ENCODE measurements at regions not wholly inside any gene's neighbourhood (a gene's known extent, or its start where the extent isn't known, plus 50 kb on each side); places are given as distances from the start of the nearest gene placed in this dataset.

- BruUV-seq (replicated peaks): no TSS peak
- no peak for TF ChIP-seq CTCF (conservative IDR thresholded peaks at IDR 0.05)
- TF ChIP-seq EZH2 (IDR thresholded peaks at IDR 0.05; ENCODE audit: low read depth): no peak
- H3K9me3 ChIP-seq (ENCODE audit: insufficient read depth, low read depth): no peaks in the 10 kb centered on the region
- no peaks in the 10 kb centered on the region for H4K20me1 ChIP-seq (ENCODE audit: insufficient read depth)
- H3F3A ChIP-seq (ENCODE audit: insufficient read depth, low read depth): no peaks in the 10 kb centered on the region
- H3K27ac ChIP-seq: no peak overlapping the region
- no peak overlapping the region for H3K4me3 ChIP-seq
- H2AFZ ChIP-seq: no peak overlapping the region
- H3K9me2 ChIP-seq (ENCODE audit: insufficient read depth): no peaks in the 10 kb centered on the region; the same call in 1 of the 2 replicates
- H3K4me2 ChIP-seq: no peak overlapping the region
- no peak for DNase-seq
- H3K79me2 ChIP-seq (ENCODE audit: low read depth): no peaks in the 10 kb centered on the region
- ChIA-PET POLR2A (ENCODE audit: unreplicated experiment) (no interaction called here), CTCF (no interaction called here)
- intact Hi-C loops (cut with micrococcal nuclease; ENCODE audit: unreplicated experiment): no loop called here
- no peaks in the 10 kb centered on the region for H3K4me1 ChIP-seq (replicated peaks; ENCODE audit: insufficient read depth)
- no peaks in the 10 kb centered on the region for H3K36me3 ChIP-seq (ENCODE audit: low read depth)
- no peaks in the 10 kb centered on the region for H3K27me3 ChIP-seq (ENCODE audit: insufficient read depth, low read depth)
Measured at GRCh38 chr5:117793963-117794362, 1194.4 kb downstream of the DTWD2 start.

DNA sequence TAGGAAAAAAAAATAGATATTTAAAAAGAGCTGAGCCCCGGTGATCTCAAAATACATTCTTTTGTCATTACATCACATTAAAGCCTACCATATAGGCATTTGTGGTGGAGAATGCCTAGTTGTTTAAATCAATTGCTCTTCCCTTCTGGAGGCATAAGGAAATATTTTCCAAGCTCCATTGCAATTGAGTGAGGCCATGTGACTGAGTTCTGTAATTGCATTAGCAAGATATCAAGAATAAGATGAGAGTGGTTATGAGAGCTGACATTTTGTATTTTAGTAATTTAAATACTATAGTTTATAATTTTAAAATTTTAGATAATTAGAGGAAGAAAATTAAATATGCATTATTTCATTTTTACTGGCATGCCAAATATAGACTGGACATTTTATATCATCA lies 1195.9 kb downstream of the DTWD2 start:
- no TSS peak for BruUV-seq (replicated peaks)
- POLR2A ChIA-PET (ENCODE audit: unreplicated experiment): interaction anchor here (0.6 kb wide), 1 partner anchor 93 kb away, joined by 18 read pairs; no protein-coding TSS in a partner anchor
- Histone ChIP-seq H3K36me3 (ENCODE audit: low read depth) (no peaks in the 10 kb centered on the region), H4K20me1 (ENCODE audit: insufficient read depth) (no peaks in the 10 kb centered on the region), H3K79me2 (ENCODE audit: low read depth) (no peaks in the 10 kb centered on the region), H3K27me3 (ENCODE audit: insufficient read depth, low read depth) (no peaks in the 10 kb centered on the region), H3K4me2 (no peak overlapping the region), H2AFZ (no peak overlapping the region), H3K9me3 (ENCODE audit: insufficient read depth, low read depth) (no peaks in the 10 kb centered on the region), H3F3A (ENCODE audit: insufficient read depth, low read depth) (no peaks in the 10 kb centered on the region), H3K9me2 (ENCODE audit: insufficient read depth) (no peaks in the 10 kb centered on the region; the same call in 1 of the 2 replicates), H3K27ac (no peak overlapping the region), H3K4me3 (no peak overlapping the region), H3K4me1 (replicated peaks; ENCODE audit: insufficient read depth) (no peaks in the 10 kb centered on the region)
- CTCF ChIA-PET: no interaction called here
- intact Hi-C loops (cut with micrococcal nuclease; ENCODE audit: unreplicated experiment): no loop called here
- no peak for TF ChIP-seq EZH2 (IDR thresholded peaks at IDR 0.05; ENCODE audit: low read depth)
- TF ChIP-seq CTCF (conservative IDR thresholded peaks at IDR 0.05): no peak
- no peak for DNase-seq

GRCh38 chr5:117788596-117788995 lies 1199.8 kb downstream of the DTWD2 start:
- DNase-seq: no peak

More at GRCh38 chr5:117788596-117788995, 1199.8 kb downstream of the DTWD2 start:
- Histone ChIP-seq H2AFZ (no peak overlapping the region), H4K20me1 (ENCODE audit: insufficient read depth) (no peaks in the 10 kb centered on the region), H3F3A (ENCODE audit: insufficient read depth, low read depth) (no peaks in the 10 kb centered on the region), H3K36me3 (ENCODE audit: low read depth) (no peaks in the 10 kb centered on the region), H3K27me3 (ENCODE audit: insufficient read depth, low read depth) (no peaks in the 10 kb centered on the region), H3K4me3 (no peak overlapping the region), H3K4me2 (no peak overlapping the region), H3K4me1 (replicated peaks; ENCODE audit: insufficient read depth) (no peaks in the 10 kb centered on the region), H3K9me3 (ENCODE audit: insufficient read depth, low read depth) (no peaks in the 10 kb centered on the region), H3K9me2 (ENCODE audit: insufficient read depth) (no peaks in the 10 kb centered on the region; the same call in 1 of the 2 replicates), H3K79me2 (ENCODE audit: low read depth) (no peaks in the 10 kb centered on the region), H3K27ac (no peak overlapping the region)
- TF ChIP-seq EZH2 (IDR thresholded peaks at IDR 0.05; ENCODE audit: low read depth): no peak
- TF ChIP-seq CTCF (conservative IDR thresholded peaks at IDR 0.05): no peak
- ChIA-PET POLR2A (ENCODE audit: unreplicated experiment) (no interaction called here), CTCF (no interaction called here)
- intact Hi-C loops (cut with micrococcal nuclease; ENCODE audit: unreplicated experiment): no loop called here
- no TSS peak for BruUV-seq (replicated peaks)
